Peyer's patch (tissue), 4 donors: ENCODE measurements at regions not wholly inside any gene's neighbourhood (a gene's known extent, or its start where the extent isn't known, plus 50 kb on each side); places are given as distances from the start of the nearest gene placed in this dataset.

Experiments used
- DNase-seq, 3 donors: peaks; one replicate each; pipeline ENCODE4 v3.0.0-alpha.2; 2017 to 2019
- H3K27ac ChIP-seq, 4 donors: fragments of 200-600 bp; sonication (generic); one replicate each; pipeline ENCODE4 v1.5.1; 2016 to 2019
- H3K27me3 ChIP-seq, 2 donors: fragments of 200-600 bp; sonication (generic); one replicate each; pipeline ENCODE4 v1.5.1; 2019
- H3K36me3 ChIP-seq, 3 donors: fragments of 200-600 bp; sonication (generic); one replicate each; pipeline ENCODE4 v1.5.1; 2016 to 2019
- H3K4me1 ChIP-seq, 4 donors: fragments of 200-600 bp; sonication (generic); one replicate each; pipeline ENCODE4 v1.5.1; 2016 to 2019
- H3K4me3 ChIP-seq, 4 donors: fragments of 200-600 bp; sonication (generic); 1 replicate in 3 of 4; 2 replicates in 1 of 4; pipeline ENCODE4 v1.5.1; 2016 to 2019; ENCODE audit warnings: mild to moderate bottlenecking in 1 of 4
- H3K9me3 ChIP-seq, 4 donors: fragments of 200-600 bp; sonication (generic); one replicate each; pipeline ENCODE4 v1.5.1; 2016 to 2019; ENCODE audit warnings: mild to moderate bottlenecking in 1 of 4
- POLR2A ChIP-seq, 2 donors: fragments of 450-650 bp; IDR thresholded peaks; one replicate each; pipeline ENCODE4 v1.5.1; 2017; ENCODE audit warnings: antibody characterized with exemption in 2 of 2, mild to moderate bottlenecking in 2 of 2, moderate library complexity in 2 of 2
- TF ChIP-seq, protein P1 (sequence below), 6 experiments: fragments of 450-650 bp in 4 of 6; fragments of 200-600 bp in 2 of 6; sonication (generic) in 1 of 6; IDR thresholded peaks; one replicate each; pipeline ENCODE4 v1.5.1; 2017 to 2019; ENCODE audit warnings: antibody characterized with exemption in 6 of 6, mild to moderate bottlenecking in 3 of 6, moderate library complexity in 1 of 6

DNA sequence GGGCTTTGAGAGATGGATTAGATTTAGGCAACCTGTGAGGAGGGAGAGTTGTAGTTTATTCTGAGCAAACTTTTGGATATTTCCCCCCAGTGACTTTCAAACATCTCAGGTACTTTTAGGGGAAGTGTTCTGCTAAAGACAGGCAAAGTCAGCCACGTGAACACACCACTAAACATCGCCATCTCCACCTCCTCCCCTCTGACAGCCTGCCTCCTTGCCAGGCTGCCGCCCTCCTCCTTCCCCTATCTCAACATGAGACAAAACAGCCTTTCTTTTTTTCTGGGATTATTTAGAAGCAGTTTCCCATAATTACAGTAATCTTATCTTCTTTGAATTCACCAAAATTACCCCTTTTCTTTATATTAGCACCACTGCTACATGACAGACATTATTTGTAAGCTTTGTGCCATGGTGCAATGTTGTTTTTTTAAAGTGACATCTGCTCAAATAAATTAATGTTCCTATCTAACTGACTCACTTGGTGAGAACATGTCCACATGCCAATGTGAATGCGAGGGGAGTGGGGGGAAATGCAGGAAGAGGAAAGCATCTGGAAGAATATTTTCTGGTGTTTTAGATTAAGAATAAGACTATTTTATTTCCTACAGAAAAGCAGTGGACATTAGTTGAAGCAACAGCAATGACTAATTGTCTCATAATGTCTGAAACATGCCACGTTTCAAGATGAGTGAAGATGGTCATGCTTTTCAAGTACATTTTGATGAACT is 147.8 kb upstream of the ATP1B1 start:
- peaks cover 0 to 6% (median 0%) of the 10 kb centered on the region in 4 donors for H3K4me1 ChIP-seq
- no peaks in the 10 kb centered on the region for H3K36me3 ChIP-seq
- no peak overlapping the region for H3K4me3 ChIP-seq
- no peak overlapping the region for H3K27ac ChIP-seq
- H3K27me3 ChIP-seq = no peaks in the 10 kb centered on the region
- H3K9me3 ChIP-seq = no peaks in the 10 kb centered on the region
- TF ChIP-seq POLR2A (IDR thresholded peaks at IDR 0.05) = no peak
- TF ChIP-seq, protein P1, sequence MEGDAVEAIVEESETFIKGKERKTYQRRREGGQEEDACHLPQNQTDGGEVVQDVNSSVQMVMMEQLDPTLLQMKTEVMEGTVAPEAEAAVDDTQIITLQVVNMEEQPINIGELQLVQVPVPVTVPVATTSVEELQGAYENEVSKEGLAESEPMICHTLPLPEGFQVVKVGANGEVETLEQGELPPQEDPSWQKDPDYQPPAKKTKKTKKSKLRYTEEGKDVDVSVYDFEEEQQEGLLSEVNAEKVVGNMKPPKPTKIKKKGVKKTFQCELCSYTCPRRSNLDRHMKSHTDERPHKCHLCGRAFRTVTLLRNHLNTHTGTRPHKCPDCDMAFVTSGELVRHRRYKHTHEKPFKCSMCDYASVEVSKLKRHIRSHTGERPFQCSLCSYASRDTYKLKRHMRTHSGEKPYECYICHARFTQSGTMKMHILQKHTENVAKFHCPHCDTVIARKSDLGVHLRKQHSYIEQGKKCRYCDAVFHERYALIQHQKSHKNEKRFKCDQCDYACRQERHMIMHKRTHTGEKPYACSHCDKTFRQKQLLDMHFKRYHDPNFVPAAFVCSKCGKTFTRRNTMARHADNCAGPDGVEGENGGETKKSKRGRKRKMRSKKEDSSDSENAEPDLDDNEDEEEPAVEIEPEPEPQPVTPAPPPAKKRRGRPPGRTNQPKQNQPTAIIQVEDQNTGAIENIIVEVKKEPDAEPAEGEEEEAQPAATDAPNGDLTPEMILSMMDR (IDR thresholded peaks at IDR 0.05) = no peak
- no peak for DNase-seq

DNA sequence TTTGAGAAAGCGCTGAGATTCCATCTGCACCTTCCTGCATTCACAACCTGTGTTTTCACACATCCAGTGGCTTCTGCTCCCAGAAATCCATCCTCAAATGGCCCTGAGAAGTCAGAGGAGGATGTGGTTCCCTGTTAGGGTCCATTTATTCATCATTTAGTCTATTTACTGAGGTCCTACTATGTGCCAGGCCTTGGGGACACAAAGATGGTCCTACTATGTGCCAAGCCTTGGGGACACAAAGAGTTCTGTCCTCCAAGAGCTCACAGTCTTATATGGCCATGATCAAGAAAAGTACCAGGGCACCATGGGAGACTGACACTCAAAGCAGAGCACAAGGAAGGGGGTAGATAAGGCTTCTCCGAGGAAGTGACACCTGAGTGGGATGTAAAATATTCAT is 147.1 kb upstream of the ATP1B1 start:
- no peak for DNase-seq
- no peaks in the 10 kb centered on the region for H3K9me3 ChIP-seq
- H3K4me3 ChIP-seq = no peak overlapping the region
- no peak overlapping the region for H3K27ac ChIP-seq
- H3K4me1 ChIP-seq = peaks cover 0 to 6% (median 0%) of the 10 kb centered on the region in 4 donors
- no peaks in the 10 kb centered on the region for H3K36me3 ChIP-seq
- TF ChIP-seq, protein P1 (IDR thresholded peaks at IDR 0.05) = no peak
- no peak for TF ChIP-seq POLR2A (IDR thresholded peaks at IDR 0.05)
- H3K27me3 ChIP-seq = no peaks in the 10 kb centered on the region

- Histone ChIP-seq H3K4me3 (no peak overlapping the region), H3K36me3 (no peaks in the 10 kb centered on the region), H3K9me3 (no peaks in the 10 kb centered on the region), H3K27me3 (no peaks in the 10 kb centered on the region), H3K27ac (no peak overlapping the region), H3K4me1 (peaks cover 0 to 6% (median 0%) of the 10 kb centered on the region in 4 donors)
- no peak for TF ChIP-seq POLR2A (IDR thresholded peaks at IDR 0.05)
- TF ChIP-seq, protein P1 (IDR thresholded peaks at IDR 0.05) = no peak
- DNase-seq = no peak
Measured at GRCh38 chr1:168960114-168960513, 146.4 kb upstream of the ATP1B1 start.

GRCh38 chr1:168960595-168960994 is 145.9 kb upstream of the ATP1B1 start:
- H3K36me3 ChIP-seq = no peaks in the 10 kb centered on the region
- H3K27ac ChIP-seq = peak overlapping the region in 1 of 4 donors; percentile 38
- peaks cover 0 to 6% (median 0%) of the 10 kb centered on the region in 4 donors for H3K4me1 ChIP-seq
- DNase-seq = no peak
- TF ChIP-seq, protein P1 (IDR thresholded peaks at IDR 0.05) = no peak
- no peak for TF ChIP-seq POLR2A (IDR thresholded peaks at IDR 0.05)
- no peaks in the 10 kb centered on the region for H3K9me3 ChIP-seq
- no peak overlapping the region for H3K4me3 ChIP-seq
- no peaks in the 10 kb centered on the region for H3K27me3 ChIP-seq

GRCh38 chr1:168963601-168964000 is 142.9 kb upstream of the ATP1B1 start:
- H3K27me3 ChIP-seq = no peaks in the 10 kb centered on the region
- H3K36me3 ChIP-seq = no peaks in the 10 kb centered on the region
- no peak for TF ChIP-seq POLR2A (IDR thresholded peaks at IDR 0.05)
- TF ChIP-seq, protein P1 (IDR thresholded peaks at IDR 0.05) = no peak
- H3K9me3 ChIP-seq = no peaks in the 10 kb centered on the region
- H3K4me1 ChIP-seq = peaks cover 0 to 1% (median 0%) of the 10 kb centered on the region in 4 donors
- DNase-seq = no peak
- H3K27ac ChIP-seq = no peak overlapping the region
- no peak overlapping the region for H3K4me3 ChIP-seq
